ENCODE measurements at regions not wholly inside any gene's neighbourhood (a gene's known extent, or its start where the extent isn't known, plus 50 kb on each side); places are given as distances from the start of the nearest gene placed in this dataset.

GRCh38 chr2:63790906-63791305, 50.8 kb upstream of the UGP2 start (continued):
- TF ChIP-seq FOXM1 (IDR thresholded peaks at IDR 0.05; ENCODE audit: low read depth, low read length) = no peak
- TF ChIP-seq BCL11A (IDR thresholded peaks at IDR 0.05; ENCODE audit: low read depth, low read length) = no peak
- no peak for TF ChIP-seq ETV6 (conservative IDR thresholded peaks at IDR 0.05 in 1 of 2, IDR thresholded peaks at IDR 0.05 in 1 of 2; ENCODE audit: borderline replicate concordance in 1 of 2, low read depth in 1 of 2)
- TF ChIP-seq MTA3 (IDR thresholded peaks at IDR 0.05; ENCODE audit: borderline replicate concordance, low read length) = no peak
- TF ChIP-seq CREM (IDR thresholded peaks at IDR 0.05; ENCODE audit: low read depth) = no peak
- TF ChIP-seq E2F4 (IDR thresholded peaks at IDR 0.05; ENCODE audit: low read depth, low read length) = no peak

GRCh38 chr2:63791387-63791786, 50.3 kb upstream of the UGP2 start:
- no peaks in the 10 kb centered on the region for H4K20me1 ChIP-seq (ENCODE audit: control insufficient read depth, insufficient read depth)
- DNase-seq (ENCODE audit: low read depth, low spot score) = no peak
- in situ Hi-C loops (cut with MboI) = no loop called here
- no peak overlapping the region for H3K27ac ChIP-seq (ENCODE audit: control insufficient read depth, insufficient read depth)
- no peaks in the 10 kb centered on the region for H3K4me1 ChIP-seq (ENCODE audit: control insufficient read depth, insufficient read depth, low read length)
- no peaks in the 10 kb centered on the region for H3K36me3 ChIP-seq (ENCODE audit: control insufficient read depth in 2 of 2, insufficient read depth in 2 of 2, low read length in 1 of 2)
- ChIA-PET POLR2A (no interaction called here), SMC1A (ENCODE audit: uncharacterized antibody, unreplicated experiment) (no interaction called here), CTCF (no interaction called here), RAD21 (ENCODE audit: unreplicated experiment) (interaction anchor here (0.6 kb wide), 1 partner anchor 70 kb away, joined by 4 read pairs; no protein-coding TSS in a partner anchor)
- H3K9ac ChIP-seq (ENCODE audit: control insufficient read depth, insufficient read depth, low read length) = no peak overlapping the region
- no peak for ATAC-seq
- no peak overlapping the region for H2AFZ ChIP-seq (ENCODE audit: control insufficient read depth, low read depth, low read length)
- intact Hi-C loops (cut with micrococcal nuclease; ENCODE audit: unreplicated experiment) = no loop called here
- H3K9me3 ChIP-seq (replicated peaks; ENCODE audit: control insufficient read depth, insufficient read depth, low read length) = no peaks in the 10 kb centered on the region
- TF ChIP-seq, protein P1, sequence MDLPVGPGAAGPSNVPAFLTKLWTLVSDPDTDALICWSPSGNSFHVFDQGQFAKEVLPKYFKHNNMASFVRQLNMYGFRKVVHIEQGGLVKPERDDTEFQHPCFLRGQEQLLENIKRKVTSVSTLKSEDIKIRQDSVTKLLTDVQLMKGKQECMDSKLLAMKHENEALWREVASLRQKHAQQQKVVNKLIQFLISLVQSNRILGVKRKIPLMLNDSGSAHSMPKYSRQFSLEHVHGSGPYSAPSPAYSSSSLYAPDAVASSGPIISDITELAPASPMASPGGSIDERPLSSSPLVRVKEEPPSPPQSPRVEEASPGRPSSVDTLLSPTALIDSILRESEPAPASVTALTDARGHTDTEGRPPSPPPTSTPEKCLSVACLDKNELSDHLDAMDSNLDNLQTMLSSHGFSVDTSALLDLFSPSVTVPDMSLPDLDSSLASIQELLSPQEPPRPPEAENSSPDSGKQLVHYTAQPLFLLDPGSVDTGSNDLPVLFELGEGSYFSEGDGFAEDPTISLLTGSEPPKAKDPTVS (IDR thresholded peaks at IDR 0.05; ENCODE audit: low read depth, low read length) = no peak
- no peak for TF ChIP-seq CREB1 (IDR thresholded peaks at IDR 0.05; ENCODE audit: low read depth)
- TF ChIP-seq RCOR1 (conservative IDR thresholded peaks at IDR 0.05; ENCODE audit: low read depth, low read length) = no peak
- no peak for TF ChIP-seq TARDBP (IDR thresholded peaks at IDR 0.05; ENCODE audit: borderline replicate concordance)
- no peak for TF ChIP-seq FOXK2 (IDR thresholded peaks at IDR 0.05)
- no peak for TF ChIP-seq CHD4 (IDR thresholded peaks at IDR 0.05)
- no peak for TF ChIP-seq SIX5 (IDR thresholded peaks at IDR 0.05; ENCODE audit: low read depth, low read length, severe bottlenecking)
- no peak for TF ChIP-seq HDAC2 (IDR thresholded peaks at IDR 0.05)
- no peak overlapping the region for H3K4me2 ChIP-seq (ENCODE audit: control insufficient read depth, insufficient read depth)
- no peaks in the 10 kb centered on the region for H3K27me3 ChIP-seq (replicated peaks in 1 of 2; ENCODE audit: control insufficient read depth in 2 of 2, insufficient read depth in 2 of 2, low read length in 1 of 2)
- no peaks in the 10 kb centered on the region for H3K79me2 ChIP-seq (ENCODE audit: control insufficient read depth, insufficient read depth, low read length)
- H3K4me3 ChIP-seq = no peak overlapping the region
- WGBS (ENCODE audit: insufficient coverage, insufficient replicate concordance, low lambda C conversion rate, missing lambda C conversion rate) = 0% methylated on average over 1 of the region's 1 CpG
- FAIRE-seq = no peak
- no TSS peak for BruUV-seq (replicated peaks)

All from GM12878 (cell line).